ENCODE measurements at regions not wholly inside any gene's neighbourhood (a gene's known extent, or its start where the extent isn't known, plus 50 kb on each side); places are given as distances from the start of the nearest gene placed in this dataset.

DNA sequence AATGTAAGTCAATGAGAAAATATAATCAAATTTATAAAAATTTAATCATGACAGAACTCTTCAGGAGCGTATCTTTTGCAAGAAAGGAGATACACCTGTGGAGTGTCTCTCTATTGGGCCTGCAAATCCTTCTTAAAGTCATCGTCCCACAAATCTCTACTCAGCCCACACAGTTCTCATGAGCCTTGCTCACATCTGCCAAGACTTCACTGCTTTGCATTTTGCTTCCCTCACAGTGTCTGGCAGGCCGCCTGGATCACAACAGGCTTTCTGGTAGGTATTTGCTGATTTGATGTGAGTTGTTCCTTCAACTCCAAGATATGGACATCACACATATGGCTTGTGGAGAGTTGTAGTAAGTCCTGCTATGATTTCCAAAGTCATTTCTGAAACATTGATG lies 183.1 kb upstream of the ARX start:
- TF ChIP-seq, protein P1, sequence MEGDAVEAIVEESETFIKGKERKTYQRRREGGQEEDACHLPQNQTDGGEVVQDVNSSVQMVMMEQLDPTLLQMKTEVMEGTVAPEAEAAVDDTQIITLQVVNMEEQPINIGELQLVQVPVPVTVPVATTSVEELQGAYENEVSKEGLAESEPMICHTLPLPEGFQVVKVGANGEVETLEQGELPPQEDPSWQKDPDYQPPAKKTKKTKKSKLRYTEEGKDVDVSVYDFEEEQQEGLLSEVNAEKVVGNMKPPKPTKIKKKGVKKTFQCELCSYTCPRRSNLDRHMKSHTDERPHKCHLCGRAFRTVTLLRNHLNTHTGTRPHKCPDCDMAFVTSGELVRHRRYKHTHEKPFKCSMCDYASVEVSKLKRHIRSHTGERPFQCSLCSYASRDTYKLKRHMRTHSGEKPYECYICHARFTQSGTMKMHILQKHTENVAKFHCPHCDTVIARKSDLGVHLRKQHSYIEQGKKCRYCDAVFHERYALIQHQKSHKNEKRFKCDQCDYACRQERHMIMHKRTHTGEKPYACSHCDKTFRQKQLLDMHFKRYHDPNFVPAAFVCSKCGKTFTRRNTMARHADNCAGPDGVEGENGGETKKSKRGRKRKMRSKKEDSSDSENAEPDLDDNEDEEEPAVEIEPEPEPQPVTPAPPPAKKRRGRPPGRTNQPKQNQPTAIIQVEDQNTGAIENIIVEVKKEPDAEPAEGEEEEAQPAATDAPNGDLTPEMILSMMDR (IDR thresholded peaks at IDR 0.05; ENCODE audit: low read depth, low read length, missing control alignments): no peak
- DNase-seq: no peak
- in situ Hi-C loops (cut with HindIII; ENCODE audit: low pct_ligation_motif_present, low sequenced_read_pairs): no loop called here

DNA sequence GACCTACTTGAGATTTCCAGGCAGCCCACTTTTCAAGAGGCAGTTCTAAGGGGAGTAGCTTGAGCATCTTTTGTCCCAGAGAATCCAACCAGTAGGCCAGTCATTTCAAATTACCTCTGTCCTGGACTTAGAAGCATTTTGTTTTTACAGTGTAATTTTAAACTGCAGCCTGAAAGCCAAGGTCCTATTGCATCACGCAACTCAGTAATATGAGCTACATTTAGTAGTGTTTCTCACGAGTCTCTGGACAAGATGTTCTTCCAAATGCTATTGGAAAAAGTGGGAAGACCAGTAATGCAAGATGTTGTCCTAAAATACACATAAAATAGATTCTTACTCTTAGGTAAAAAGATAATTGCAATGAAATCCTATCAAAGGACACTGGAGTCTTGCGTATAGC lies 182.5 kb upstream of the ARX start:
- Histone ChIP-seq H3K27ac (no peak overlapping the region), H3K27me3 (replicated peaks) (no peaks in the 10 kb centered on the region), H3K4me3 (ENCODE audit: low read depth, low read length) (no peak overlapping the region), H3K36me3 (replicated peaks) (no peaks in the 10 kb centered on the region)
- no peak for DNase-seq
- in situ Hi-C loops (cut with HindIII; ENCODE audit: low pct_ligation_motif_present, low sequenced_read_pairs): no loop called here
- TF ChIP-seq, protein P1 (IDR thresholded peaks at IDR 0.05; ENCODE audit: low read depth, low read length, missing control alignments): no peak

More for the DNA sequence above, 183.1 kb upstream of the ARX start:
- Histone ChIP-seq H3K27me3 (replicated peaks) (no peaks in the 10 kb centered on the region), H3K27ac (no peak overlapping the region), H3K4me3 (ENCODE audit: low read depth, low read length) (no peak overlapping the region), H3K36me3 (replicated peaks) (no peaks in the 10 kb centered on the region)

DNA sequence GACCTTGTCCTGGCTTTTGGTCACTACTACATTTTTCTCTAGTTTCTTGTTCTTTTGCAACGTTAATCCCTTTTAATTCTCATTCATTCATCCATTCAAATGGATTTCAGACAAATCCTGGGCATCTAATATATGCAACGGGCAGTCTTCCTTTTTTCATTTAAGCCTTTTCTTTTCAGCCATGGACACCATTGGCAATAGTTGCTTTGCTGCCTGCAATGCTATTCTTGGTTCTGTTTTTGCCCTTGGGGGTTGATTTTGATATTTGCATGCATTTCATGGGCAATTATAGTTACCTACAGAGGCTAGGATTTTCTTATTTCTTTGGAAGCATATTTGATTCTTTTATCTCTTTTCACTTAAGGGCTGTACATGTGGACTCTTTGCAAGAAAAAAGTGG lies 180.5 kb upstream of the ARX start:
- Histone ChIP-seq H3K27me3 (replicated peaks) (no peaks in the 10 kb centered on the region), H3K27ac (no peak overlapping the region), H3K4me3 (ENCODE audit: low read depth, low read length) (no peak overlapping the region), H3K36me3 (replicated peaks) (no peaks in the 10 kb centered on the region)
- in situ Hi-C loops (cut with HindIII; ENCODE audit: low pct_ligation_motif_present, low sequenced_read_pairs): no loop called here
- no peak for DNase-seq
- TF ChIP-seq, protein P1 (IDR thresholded peaks at IDR 0.05; ENCODE audit: low read depth, low read length, missing control alignments): no peak

DNA sequence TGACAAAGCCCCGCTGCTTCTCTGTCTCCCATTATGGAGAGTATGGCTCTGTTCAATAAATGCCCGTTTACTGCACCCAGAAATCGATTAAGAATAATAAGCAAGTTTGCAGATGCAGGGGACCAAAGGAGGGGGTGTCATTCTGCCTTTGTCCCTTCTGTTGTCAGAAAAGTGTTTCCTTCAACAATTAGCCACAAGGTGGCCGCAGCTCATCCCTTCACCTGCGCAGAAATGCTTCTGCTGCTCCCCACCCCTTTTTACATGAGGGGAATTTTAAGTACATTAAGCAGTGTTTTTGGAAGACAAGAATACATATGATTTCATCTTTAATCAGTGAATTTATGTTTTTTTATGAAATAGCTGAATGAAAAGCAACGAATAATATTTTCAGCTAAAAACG lies 175.6 kb upstream of the ARX start:
- H3K27ac ChIP-seq: no peak overlapping the region
- DNase-seq: no peak
- H3K27me3 ChIP-seq (replicated peaks): no peaks in the 10 kb centered on the region
- in situ Hi-C loops (cut with HindIII; ENCODE audit: low pct_ligation_motif_present, low sequenced_read_pairs): no loop called here
- no peak overlapping the region for H3K4me3 ChIP-seq (ENCODE audit: low read depth, low read length)
- H3K36me3 ChIP-seq (replicated peaks): no peaks in the 10 kb centered on the region
- TF ChIP-seq, protein P1 (IDR thresholded peaks at IDR 0.05; ENCODE audit: low read depth, low read length, missing control alignments): peak; percentile 14

DNA sequence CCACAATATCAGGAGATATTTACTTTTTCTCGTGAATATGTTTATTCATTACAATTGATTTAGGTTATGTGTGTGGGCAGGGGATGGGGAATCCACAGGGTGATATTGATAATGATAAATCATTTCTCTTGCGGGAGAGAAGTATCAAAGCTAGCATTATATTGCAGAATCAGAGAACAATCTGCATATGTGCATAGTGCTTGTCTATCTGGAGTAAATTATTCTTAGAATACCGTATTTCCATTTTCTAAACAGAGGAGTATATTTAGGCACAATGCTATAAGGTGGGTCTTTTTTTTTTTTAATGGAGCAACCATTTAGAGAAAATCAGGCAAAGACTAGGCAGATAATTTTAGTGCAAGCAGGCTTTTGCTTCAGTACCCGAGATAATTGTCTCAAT lies 166.0 kb upstream of the ARX start:
- no peak overlapping the region for H3K4me3 ChIP-seq (ENCODE audit: low read depth, low read length)
- in situ Hi-C loops (cut with HindIII; ENCODE audit: low pct_ligation_motif_present, low sequenced_read_pairs): no loop called here
- no peak overlapping the region for H3K27ac ChIP-seq
- H3K27me3 ChIP-seq (replicated peaks): no peaks in the 10 kb centered on the region
- no peaks in the 10 kb centered on the region for H3K36me3 ChIP-seq (replicated peaks)
- TF ChIP-seq, protein P1 (IDR thresholded peaks at IDR 0.05; ENCODE audit: low read depth, low read length, missing control alignments): no peak
- no peak for DNase-seq

DNA sequence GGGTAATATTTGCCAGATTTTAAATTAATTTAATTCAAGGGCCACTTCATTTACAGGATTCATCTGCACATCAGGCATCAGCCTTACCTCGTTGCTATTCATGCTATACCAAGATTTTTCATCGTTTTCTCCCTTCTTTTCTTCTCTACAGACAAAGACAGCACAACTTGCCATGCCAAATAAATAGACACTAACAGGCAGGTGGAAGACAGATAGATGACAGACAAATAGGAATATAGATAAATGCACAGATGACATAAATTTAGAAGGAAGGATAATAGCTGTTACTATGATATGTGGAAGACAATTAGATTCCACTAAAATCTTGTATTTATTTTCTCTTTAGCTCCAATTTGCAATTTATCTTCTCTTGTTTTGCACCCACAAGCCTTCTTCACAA lies 164.5 kb upstream of the ARX start:
- Histone ChIP-seq H3K36me3 (replicated peaks) (no peaks in the 10 kb centered on the region), H3K27me3 (replicated peaks) (no peaks in the 10 kb centered on the region), H3K27ac (no peak overlapping the region), H3K4me3 (ENCODE audit: low read depth, low read length) (no peak overlapping the region)
- DNase-seq: no peak
- in situ Hi-C loops (cut with HindIII; ENCODE audit: low pct_ligation_motif_present, low sequenced_read_pairs): no loop called here
- TF ChIP-seq, protein P1 (IDR thresholded peaks at IDR 0.05; ENCODE audit: low read depth, low read length, missing control alignments): no peak

Measured in brain microvascular endothelial cell (primary cell).